ENCODE measurements at regions not wholly inside any gene's neighbourhood (a gene's known extent, or its start where the extent isn't known, plus 50 kb on each side); places are given as distances from the start of the nearest gene placed in this dataset.

DNA sequence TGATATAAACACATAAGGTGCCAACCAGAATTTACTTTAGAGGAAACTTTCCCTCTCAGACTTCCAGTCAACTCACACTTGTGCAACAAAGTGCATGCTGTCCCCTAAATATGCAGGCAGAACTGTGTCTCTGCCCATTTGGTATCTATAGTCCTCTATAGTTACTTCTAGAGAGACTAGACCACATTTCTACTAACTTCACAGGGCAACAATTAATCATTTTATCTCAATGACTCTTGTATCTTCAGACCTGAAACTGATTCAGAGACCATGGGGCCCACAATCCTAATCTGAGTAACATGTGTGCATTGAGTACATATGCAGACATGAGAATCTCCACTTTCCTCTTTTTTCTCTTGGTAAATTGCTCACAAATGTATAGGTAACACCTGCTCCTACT lies 158.1 kb downstream of the ZNF486 start:
- Histone ChIP-seq H3K27ac (no peak overlapping the region), H3K4me3 (no peak overlapping the region), H3K36me3 (no peaks in the 10 kb centered on the region), H3K4me1 (no peaks in the 10 kb centered on the region), H3K9me3 (no peaks in the 10 kb centered on the region), H3K27me3 (no peaks in the 10 kb centered on the region)
- intact Hi-C loops (cut with DNase I; ENCODE audit: low total_unique reads) = no loop called here
- no peak for DNase-seq (ENCODE audit: low spot score in 2 of 2)
- TF ChIP-seq POLR2A (IDR thresholded peaks at IDR 0.05) (no peak), POLR2AphosphoS5 (IDR thresholded peaks at IDR 0.05) (no peak)
- TF ChIP-seq, protein P1, sequence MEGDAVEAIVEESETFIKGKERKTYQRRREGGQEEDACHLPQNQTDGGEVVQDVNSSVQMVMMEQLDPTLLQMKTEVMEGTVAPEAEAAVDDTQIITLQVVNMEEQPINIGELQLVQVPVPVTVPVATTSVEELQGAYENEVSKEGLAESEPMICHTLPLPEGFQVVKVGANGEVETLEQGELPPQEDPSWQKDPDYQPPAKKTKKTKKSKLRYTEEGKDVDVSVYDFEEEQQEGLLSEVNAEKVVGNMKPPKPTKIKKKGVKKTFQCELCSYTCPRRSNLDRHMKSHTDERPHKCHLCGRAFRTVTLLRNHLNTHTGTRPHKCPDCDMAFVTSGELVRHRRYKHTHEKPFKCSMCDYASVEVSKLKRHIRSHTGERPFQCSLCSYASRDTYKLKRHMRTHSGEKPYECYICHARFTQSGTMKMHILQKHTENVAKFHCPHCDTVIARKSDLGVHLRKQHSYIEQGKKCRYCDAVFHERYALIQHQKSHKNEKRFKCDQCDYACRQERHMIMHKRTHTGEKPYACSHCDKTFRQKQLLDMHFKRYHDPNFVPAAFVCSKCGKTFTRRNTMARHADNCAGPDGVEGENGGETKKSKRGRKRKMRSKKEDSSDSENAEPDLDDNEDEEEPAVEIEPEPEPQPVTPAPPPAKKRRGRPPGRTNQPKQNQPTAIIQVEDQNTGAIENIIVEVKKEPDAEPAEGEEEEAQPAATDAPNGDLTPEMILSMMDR (IDR thresholded peaks at IDR 0.05) = no peak

DNA sequence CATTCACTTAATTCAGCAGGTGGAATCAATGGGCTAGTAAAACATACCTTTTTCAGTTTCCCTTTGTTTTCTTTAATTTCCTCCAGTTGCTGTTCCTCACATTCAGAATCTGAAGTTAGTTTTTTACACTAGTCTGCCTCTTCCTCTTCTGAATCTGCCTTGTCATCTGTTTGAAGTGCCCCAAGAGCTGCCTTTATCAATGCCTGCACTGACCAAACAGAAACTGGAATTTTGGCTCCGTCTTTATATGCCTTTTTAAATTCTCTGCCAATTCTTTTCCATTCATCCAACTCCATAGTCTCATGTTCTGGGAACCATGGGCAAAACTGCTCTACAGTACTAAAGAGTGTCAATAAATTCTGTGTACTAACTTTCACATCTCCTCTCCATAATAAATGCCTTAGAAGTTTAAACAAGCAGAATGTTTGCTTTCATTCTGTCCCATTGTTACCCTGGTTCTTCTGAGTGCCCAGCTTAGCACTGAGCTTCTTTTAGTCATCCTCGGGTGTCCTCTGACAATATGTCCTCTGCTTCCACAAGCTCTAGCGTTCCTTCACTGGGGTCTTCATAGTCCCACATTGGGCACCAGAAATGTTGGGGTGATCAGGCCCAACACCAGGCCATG lies 154.2 kb downstream of the ZNF486 start:
- Histone ChIP-seq H3K27ac (no peak overlapping the region), H3K4me3 (no peak overlapping the region), H3K4me1 (no peaks in the 10 kb centered on the region), H3K36me3 (no peaks in the 10 kb centered on the region), H3K9me3 (no peaks in the 10 kb centered on the region), H3K27me3 (no peaks in the 10 kb centered on the region)
- no peak for TF ChIP-seq POLR2A (IDR thresholded peaks at IDR 0.05)
- TF ChIP-seq, protein P1 (IDR thresholded peaks at IDR 0.05) = no peak
- no peak for TF ChIP-seq POLR2AphosphoS5 (IDR thresholded peaks at IDR 0.05)
- intact Hi-C loops (cut with DNase I; ENCODE audit: low total_unique reads) = no loop called here
- no peak for DNase-seq (ENCODE audit: low spot score in 2 of 2)

DNA sequence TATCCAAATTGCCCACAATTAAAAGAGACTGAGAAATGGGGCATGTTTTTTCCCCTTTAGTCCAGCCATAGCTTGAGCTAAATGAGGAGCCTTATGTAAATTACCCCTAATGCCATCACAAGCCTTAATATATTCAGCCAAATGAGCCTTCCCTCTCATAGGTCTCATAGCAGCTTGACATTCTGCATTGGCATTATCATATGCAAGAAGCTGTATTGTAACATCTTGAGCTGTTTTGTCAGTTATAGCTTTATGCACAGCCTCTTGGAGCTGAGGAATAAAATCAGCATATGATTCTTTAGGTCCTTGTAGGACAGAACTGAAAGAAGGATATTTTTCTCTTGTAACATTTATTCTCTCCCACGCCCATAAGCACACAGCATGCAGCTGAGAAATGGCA lies 153.2 kb downstream of the ZNF486 start:
- H3K9me3 ChIP-seq = no peaks in the 10 kb centered on the region
- H3K27me3 ChIP-seq = no peaks in the 10 kb centered on the region
- intact Hi-C loops (cut with DNase I; ENCODE audit: low total_unique reads) = no loop called here
- H3K36me3 ChIP-seq = no peaks in the 10 kb centered on the region
- no peak for DNase-seq (ENCODE audit: low spot score in 2 of 2)
- TF ChIP-seq, protein P1 (IDR thresholded peaks at IDR 0.05) = no peak
- TF ChIP-seq POLR2A (IDR thresholded peaks at IDR 0.05) = no peak
- TF ChIP-seq POLR2AphosphoS5 (IDR thresholded peaks at IDR 0.05) = no peak
- no peak overlapping the region for H3K4me3 ChIP-seq
- no peak overlapping the region for H3K27ac ChIP-seq
- H3K4me1 ChIP-seq = no peaks in the 10 kb centered on the region

- no peak for TF ChIP-seq POLR2A (IDR thresholded peaks at IDR 0.05)
- TF ChIP-seq POLR2AphosphoS5 (IDR thresholded peaks at IDR 0.05) = no peak
- TF ChIP-seq, protein P1 (IDR thresholded peaks at IDR 0.05) = no peak
- Histone ChIP-seq H3K27ac (no peak overlapping the region), H3K27me3 (no peaks in the 10 kb centered on the region), H3K9me3 (no peaks in the 10 kb centered on the region), H3K36me3 (no peaks in the 10 kb centered on the region), H3K4me1 (no peaks in the 10 kb centered on the region), H3K4me3 (no peak overlapping the region)
- no peak for DNase-seq (ENCODE audit: low spot score in 2 of 2)
- intact Hi-C loops (cut with DNase I; ENCODE audit: low total_unique reads) = no loop called here
These were observed 151.6 kb downstream of the ZNF486 start for GRCh38 chr19:20318616-20319015.

GRCh38 chr19:20315543-20315942 lies 148.5 kb downstream of the ZNF486 start:
- H3K27ac ChIP-seq = no peak overlapping the region
- H3K4me3 ChIP-seq = no peak overlapping the region
- intact Hi-C loops (cut with DNase I; ENCODE audit: low total_unique reads) = no loop called here
- no peaks in the 10 kb centered on the region for H3K36me3 ChIP-seq
- H3K9me3 ChIP-seq = no peaks in the 10 kb centered on the region
- H3K4me1 ChIP-seq = no peaks in the 10 kb centered on the region
- DNase-seq (ENCODE audit: low spot score in 2 of 2) = no peak
- no peaks in the 10 kb centered on the region for H3K27me3 ChIP-seq
- TF ChIP-seq POLR2AphosphoS5 (IDR thresholded peaks at IDR 0.05) = peak in 1 of 3 donors; percentile 37
- no peak for TF ChIP-seq POLR2A (IDR thresholded peaks at IDR 0.05)

GRCh38 chr19:20313894-20314293 lies 146.9 kb downstream of the ZNF486 start:
- H3K27ac ChIP-seq = no peak overlapping the region
- TF ChIP-seq, protein P1 (IDR thresholded peaks at IDR 0.05) = no peak
- TF ChIP-seq POLR2A (IDR thresholded peaks at IDR 0.05) = no peak
- TF ChIP-seq POLR2AphosphoS5 (IDR thresholded peaks at IDR 0.05) = no peak
- H3K36me3 ChIP-seq = no peaks in the 10 kb centered on the region
- no peaks in the 10 kb centered on the region for H3K4me1 ChIP-seq
- intact Hi-C loops (cut with DNase I; ENCODE audit: low total_unique reads) = no loop called here
- H3K4me3 ChIP-seq = no peak overlapping the region
- no peaks in the 10 kb centered on the region for H3K9me3 ChIP-seq
- no peak for DNase-seq (ENCODE audit: low spot score in 2 of 2)
- no peaks in the 10 kb centered on the region for H3K27me3 ChIP-seq
